Panc1 (cell line): ENCODE measurements at regions not wholly inside any gene's neighbourhood (a gene's known extent, or its start where the extent isn't known, plus 50 kb on each side); places are given as distances from the start of the nearest gene placed in this dataset.

ENCODE experiments used
- ATAC-seq: fragments of 200-7000 bp; cut with Tn5 transposase; 2 replicates; pipeline ENCODE4 v1.9.1; 2020; ENCODE audit warnings: mild to moderate bottlenecking, moderate library complexity
- BruUV-seq: library from RNA; stranded (reverse); fragments of 400-500 nt; replicated peaks from 2 replicates; lab custom pipeline; 2021; lab: Mats Ljungman, UMichigan
- CTCF ChIA-PET: fragments of 300-600 bp; sonication (Branson Sonifier 250); formaldehyde crosslinking; loops from one replicate; lab custom pipeline; 2022; ENCODE audit warnings: antibody characterized with exemption; lab: Charles Lee
- POLR2A ChIA-PET: fragments of 300-600 bp; sonication (Branson Sonifier 250); formaldehyde crosslinking; loops from one replicate; lab custom pipeline; 2022; ENCODE audit warnings: antibody characterized with exemption; lab: Charles Lee
- DNase-seq: peaks from one replicate; pipeline ENCODE4 v3.0.0-alpha.2; 2010; ENCODE audit warnings: low read depth, low spot score
- H3K27ac ChIP-seq: 2 replicates; pipeline ENCODE4 v1.5.1; 2011; ENCODE audit warnings: mild to moderate bottlenecking, low read length, inconsistent platforms
- H3K27me3 ChIP-seq: fragments of 200-500 bp; sonication (Bioruptor generic); 2 replicates; pipeline ENCODE4 v1.6.0; 2014; ENCODE audit warnings: low read length, inconsistent platforms; ENCODE audit not compliant: control insufficient read depth, insufficient read depth
- H3K36me3 ChIP-seq: fragments of 200-500 bp; sonication (Bioruptor generic); 2 replicates; pipeline ENCODE4 v1.5.1; 2014; ENCODE audit warnings: inconsistent platforms, mild to moderate bottlenecking, low read length, moderate library complexity; ENCODE audit not compliant: control insufficient read depth, insufficient read depth
- H3K4me1 ChIP-seq: 2 replicates; pipeline ENCODE4 v1.5.1; 2011; ENCODE audit warnings: inconsistent platforms, mild to moderate bottlenecking, low read length, moderate library complexity; ENCODE audit not compliant: control insufficient read depth, insufficient read depth
- H3K4me3 ChIP-seq, 2 experiments: 2 replicates each; pipeline ENCODE4 v1.5.1; 2011 to 2012; ENCODE audit warnings: low read depth in 2 of 2, low read length in 2 of 2, mild to moderate bottlenecking in 2 of 2, inconsistent platforms in 1 of 2, moderate library complexity in 1 of 2
- H3K9me3 ChIP-seq: fragments of 200-500 bp; sonication (Bioruptor generic); 2 replicates; pipeline ENCODE4 v1.5.1; 2014; ENCODE audit warnings: low read depth, mild to moderate bottlenecking, inconsistent platforms, low read length, moderate library complexity; ENCODE audit not compliant: control insufficient read depth, insufficient read depth
- CTCF ChIP-seq: fragments of 450-650 bp; IDR thresholded peaks from 2 replicates; pipeline ENCODE4 v1.5.1; 2017; ENCODE audit warnings: mild to moderate bottlenecking
- POLR2AphosphoS5 ChIP-seq: IDR thresholded peaks from 2 replicates; pipeline ENCODE4 v1.6.1; 2012; ENCODE audit warnings: mild to moderate bottlenecking, low read depth, low read length, moderate library complexity
- SIN3A ChIP-seq: IDR thresholded peaks from 2 replicates; pipeline ENCODE4 v1.6.1; 2012; ENCODE audit warnings: low read depth, mild to moderate bottlenecking, low read length, moderate library complexity, borderline replicate concordance; ENCODE audit not compliant: insufficient read depth
- TCF7L2 ChIP-seq: IDR thresholded peaks from 2 replicates; pipeline ENCODE4 v1.6.1; 2011; ENCODE audit warnings: mild to moderate bottlenecking, low read depth, low read length, inconsistent platforms
- in situ Hi-C: cut with HindIII; loops from 2 replicates; pipeline ENCODE4 v1.10.0; 2016; ENCODE audit warnings: low sequenced_read_pairs, low pct_unique_long_range_greater_than_20kb
- intact Hi-C: fragments of 100-400 bp; cut with micrococcal nuclease; formaldehyde crosslinking; loops from one replicate; pipeline ENCODE4 v1.10.0; 2022; ENCODE audit not compliant: unreplicated experiment
- TF ChIP-seq, protein P1 (sequence below), 2 experiments: IDR thresholded peaks; 2 replicates each; pipeline ENCODE4 v1.6.1; 2011 to 2012; ENCODE audit warnings: low read depth in 2 of 2, control low read depth in 1 of 2, low read length in 1 of 2, mild to moderate bottlenecking in 1 of 2, moderate library complexity in 1 of 2; ENCODE audit not compliant: insufficient read depth in 1 of 2

- POLR2A ChIA-PET: no interaction called here
These were observed 343.0 kb downstream of the QKI start for GRCh38 chr6:163757520-163757919.

DNA sequence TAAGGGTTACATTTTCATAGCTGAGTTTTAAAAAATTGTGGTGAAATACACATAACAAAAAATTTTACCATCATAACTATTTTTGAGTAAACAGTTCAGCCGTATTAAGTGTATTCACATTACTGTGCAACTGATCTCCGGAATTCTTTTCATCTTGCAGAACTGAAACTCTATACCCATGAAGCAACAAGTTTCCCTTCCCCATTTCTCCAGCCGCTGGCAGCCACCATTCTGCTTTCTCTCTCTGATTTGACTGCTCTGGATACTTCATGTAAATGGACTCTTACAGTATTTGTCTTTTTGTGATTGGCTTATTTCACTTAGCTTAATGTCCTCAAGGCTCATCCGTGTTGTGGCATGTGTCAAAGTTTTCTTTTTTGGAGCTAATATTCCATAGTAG, 341.6 kb downstream of the QKI start:
- H3K4me3 ChIP-seq: no peak overlapping the region
- 0 out of 2 replicates have a peak, but pooled peaks cover 2% of the 10 kb centered on the region for H3K27me3 ChIP-seq
- H3K27ac ChIP-seq: no peak overlapping the region
- in situ Hi-C loops (no loop called here), intact Hi-C loops (no loop called here)
- POLR2A ChIA-PET: no interaction called here
- ATAC-seq (no peak), DNase-seq (no peak)
- no peaks in the 10 kb centered on the region for H3K4me1 ChIP-seq
- TF ChIP-seq SIN3A (no peak), TCF7L2 (no peak), POLR2AphosphoS5 (no peak), CTCF (no peak)
- TF ChIP-seq, protein P1, sequence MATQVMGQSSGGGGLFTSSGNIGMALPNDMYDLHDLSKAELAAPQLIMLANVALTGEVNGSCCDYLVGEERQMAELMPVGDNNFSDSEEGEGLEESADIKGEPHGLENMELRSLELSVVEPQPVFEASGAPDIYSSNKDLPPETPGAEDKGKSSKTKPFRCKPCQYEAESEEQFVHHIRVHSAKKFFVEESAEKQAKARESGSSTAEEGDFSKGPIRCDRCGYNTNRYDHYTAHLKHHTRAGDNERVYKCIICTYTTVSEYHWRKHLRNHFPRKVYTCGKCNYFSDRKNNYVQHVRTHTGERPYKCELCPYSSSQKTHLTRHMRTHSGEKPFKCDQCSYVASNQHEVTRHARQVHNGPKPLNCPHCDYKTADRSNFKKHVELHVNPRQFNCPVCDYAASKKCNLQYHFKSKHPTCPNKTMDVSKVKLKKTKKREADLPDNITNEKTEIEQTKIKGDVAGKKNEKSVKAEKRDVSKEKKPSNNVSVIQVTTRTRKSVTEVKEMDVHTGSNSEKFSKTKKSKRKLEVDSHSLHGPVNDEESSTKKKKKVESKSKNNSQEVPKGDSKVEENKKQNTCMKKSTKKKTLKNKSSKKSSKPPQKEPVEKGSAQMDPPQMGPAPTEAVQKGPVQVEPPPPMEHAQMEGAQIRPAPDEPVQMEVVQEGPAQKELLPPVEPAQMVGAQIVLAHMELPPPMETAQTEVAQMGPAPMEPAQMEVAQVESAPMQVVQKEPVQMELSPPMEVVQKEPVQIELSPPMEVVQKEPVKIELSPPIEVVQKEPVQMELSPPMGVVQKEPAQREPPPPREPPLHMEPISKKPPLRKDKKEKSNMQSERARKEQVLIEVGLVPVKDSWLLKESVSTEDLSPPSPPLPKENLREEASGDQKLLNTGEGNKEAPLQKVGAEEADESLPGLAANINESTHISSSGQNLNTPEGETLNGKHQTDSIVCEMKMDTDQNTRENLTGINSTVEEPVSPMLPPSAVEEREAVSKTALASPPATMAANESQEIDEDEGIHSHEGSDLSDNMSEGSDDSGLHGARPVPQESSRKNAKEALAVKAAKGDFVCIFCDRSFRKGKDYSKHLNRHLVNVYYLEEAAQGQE (IDR thresholded peaks at IDR 0.05; ENCODE audit: insufficient read depth in 1 of 2, low read depth in 2 of 2, low read length in 1 of 2): no peak
- CTCF ChIA-PET: interaction anchor here (0.7 kb wide), 1 partner anchor 49 kb away, joined by 4 read pairs; no protein-coding TSS in a partner anchor
- H3K9me3 ChIP-seq: no peaks in the 10 kb centered on the region
- H3K36me3 ChIP-seq: no peaks in the 10 kb centered on the region
- BruUV-seq: no TSS peak

More at GRCh38 chr6:163757520-163757919, 343.0 kb downstream of the QKI start:
- Histone ChIP-seq H3K27ac (no peak overlapping the region), H3K27me3 (peaks cover 2% of the 10 kb centered on the region; the same call in 1 of the 2 replicates), H3K4me3 (no peak overlapping the region), H3K9me3 (no peaks in the 10 kb centered on the region), H3K4me1 (no peaks in the 10 kb centered on the region), H3K36me3 (no peaks in the 10 kb centered on the region)
- intact Hi-C loops (no loop called here), in situ Hi-C loops (no loop called here)
- ATAC-seq: no peak
- BruUV-seq: no TSS peak
- CTCF ChIA-PET: no interaction called here
- TF ChIP-seq, protein P1 (IDR thresholded peaks at IDR 0.05; ENCODE audit: insufficient read depth in 1 of 2, low read depth in 2 of 2, low read length in 1 of 2): no peak
- TF ChIP-seq CTCF (no peak), TCF7L2 (no peak), POLR2AphosphoS5 (no peak), SIN3A (no peak)
- DNase-seq: no peak
